ENCODE measurements at regions not wholly inside any gene's neighbourhood (a gene's known extent, or its start where the extent isn't known, plus 50 kb on each side); places are given as distances from the start of the nearest gene placed in this dataset.
"Not testable (repeated sequence)": the region's sequence is repeated elsewhere in the genome, so short reads cannot be mapped to it uniquely, and the experiment has no call there.

DNA sequence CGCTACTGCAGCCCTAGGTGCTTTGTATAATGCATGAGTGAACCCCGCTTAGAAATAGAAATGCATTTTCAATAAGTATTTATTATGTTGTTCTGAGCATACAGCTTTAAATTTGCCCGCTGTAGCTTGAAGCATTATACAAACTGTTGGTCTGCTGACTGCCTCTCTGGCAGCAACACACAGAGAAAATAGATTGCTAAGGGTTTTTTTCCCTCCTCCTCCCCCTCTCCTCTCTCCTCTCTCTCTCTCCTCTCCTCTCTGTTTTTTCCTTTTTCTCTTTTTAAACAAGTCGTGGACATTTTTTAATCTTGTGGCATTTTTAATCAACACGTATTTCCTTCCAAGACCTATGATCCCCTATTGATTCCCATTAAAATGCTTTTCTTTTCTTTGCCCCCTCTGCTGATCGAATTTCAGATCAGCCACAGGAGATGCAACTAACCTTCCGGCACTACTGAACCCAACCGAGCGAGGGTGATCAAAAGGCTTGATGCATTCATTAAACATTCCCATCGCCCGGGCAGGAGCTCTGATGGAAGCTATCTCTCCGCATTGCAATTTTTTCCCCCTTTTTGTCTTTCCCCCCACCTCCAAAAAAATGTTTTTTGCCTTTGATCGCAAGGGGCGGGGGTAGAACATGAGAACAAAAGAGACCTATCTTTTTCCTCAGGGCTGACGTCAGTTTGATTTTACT lies 90.7 kb upstream of the ARID1B start:
- peak overlapping the region; percentile 93 for H3K4me3 ChIP-seq (ENCODE audit: low read length)
- no peaks in the 10 kb centered on the region for H3K9me3 ChIP-seq (ENCODE audit: low read length)
- peaks cover 8% of the 10 kb centered on the region for H3K27me3 ChIP-seq (ENCODE audit: insufficient read depth, low read length)
- peaks cover 10% of the 10 kb centered on the region for H3K4me1 ChIP-seq (ENCODE audit: insufficient read depth, low read length)
- no peaks in the 10 kb centered on the region for H3K36me3 ChIP-seq (ENCODE audit: insufficient read depth, low read length)
- H2AFZ ChIP-seq (ENCODE audit: low read depth, low read length), result peak overlapping the region; percentile 93

DNA sequence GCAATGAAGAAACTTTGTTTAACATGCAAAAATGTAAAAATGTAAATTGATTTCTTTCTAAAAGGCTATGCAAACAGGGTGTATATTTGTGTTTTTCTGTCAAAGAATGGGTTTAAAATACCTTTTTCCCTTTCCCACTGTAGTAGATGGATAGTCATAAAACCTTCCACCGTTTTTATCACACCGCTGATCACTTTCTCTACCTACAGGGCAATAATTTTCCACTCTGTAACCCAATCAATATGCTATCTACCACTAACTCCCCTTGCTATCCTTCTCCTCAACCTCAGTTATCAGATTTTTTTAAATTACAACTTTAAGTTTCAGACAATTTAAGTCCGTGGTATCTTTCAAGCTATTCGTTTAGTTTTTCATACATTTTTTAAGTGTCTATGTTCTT lies 91.4 kb upstream of the ARID1B start:
- Histone ChIP-seq H3K27me3 (ENCODE audit: insufficient read depth, low read length) (peaks cover 6% of the 10 kb centered on the region), H3K4me1 (ENCODE audit: insufficient read depth, low read length) (peaks cover 10% of the 10 kb centered on the region), H2AFZ (ENCODE audit: low read depth, low read length) (peak overlapping the region; percentile 93), H3K36me3 (ENCODE audit: insufficient read depth, low read length) (no peaks in the 10 kb centered on the region), H3K9me3 (ENCODE audit: low read length) (no peaks in the 10 kb centered on the region), H3K4me3 (ENCODE audit: low read length) (peak overlapping the region; percentile 93)

GRCh38 chr6:156683821-156684220 lies 93.4 kb upstream of the ARID1B start:
- Histone ChIP-seq H3K4me1 (ENCODE audit: insufficient read depth, low read length) (peaks cover 10% of the 10 kb centered on the region), H3K4me3 (ENCODE audit: low read length) (no peak overlapping the region), H3K9me3 (ENCODE audit: low read length) (no peaks in the 10 kb centered on the region), H2AFZ (ENCODE audit: low read depth, low read length) (no peak overlapping the region), H3K27me3 (ENCODE audit: insufficient read depth, low read length) (no peaks in the 10 kb centered on the region), H3K36me3 (ENCODE audit: insufficient read depth, low read length) (no peaks in the 10 kb centered on the region)

DNA sequence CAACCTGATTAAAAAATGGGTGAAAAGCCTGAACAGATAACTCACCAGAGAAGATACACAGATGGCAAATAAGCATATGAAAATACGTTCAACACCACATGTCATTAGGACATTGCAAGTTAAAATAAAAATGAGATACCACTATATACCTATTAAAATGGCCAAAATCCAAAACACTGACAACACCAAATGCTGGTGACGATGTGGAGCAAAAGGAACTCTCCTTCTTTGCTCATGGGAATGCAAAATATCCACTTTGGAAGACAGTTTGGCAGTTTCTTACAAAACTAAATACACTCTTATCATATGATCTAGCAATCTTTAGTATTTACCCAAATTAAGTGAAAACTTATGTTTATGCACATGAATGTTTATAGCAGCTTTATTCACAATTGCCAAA lies 100.5 kb upstream of the ARID1B start:
- H3K27me3 ChIP-seq (ENCODE audit: insufficient read depth, low read length), result no peaks in the 10 kb centered on the region

DNA sequence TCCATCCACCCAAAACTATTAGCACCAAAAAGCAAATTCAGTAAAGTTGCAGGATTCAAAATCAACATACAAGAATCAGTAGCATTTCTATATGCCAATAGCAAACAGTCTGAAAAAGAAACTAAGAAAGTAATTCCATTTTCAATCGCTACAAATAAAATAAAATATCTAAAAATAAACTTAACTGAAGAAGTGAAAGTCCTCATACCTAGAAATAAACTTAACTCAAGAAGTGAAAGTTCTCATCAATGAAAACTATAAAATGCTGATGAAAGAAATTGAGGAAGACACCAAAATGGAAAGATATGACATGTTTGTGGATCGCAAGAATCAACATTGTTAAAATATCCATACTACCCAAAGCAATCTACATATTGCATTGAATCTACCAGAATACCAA lies 103.0 kb upstream of the ARID1B start:
- Histone ChIP-seq H3K9me3 (ENCODE audit: low read length) (no peaks in the 10 kb centered on the region), H3K4me1 (ENCODE audit: insufficient read depth, low read length) (no peaks in the 10 kb centered on the region), H3K27me3 (ENCODE audit: insufficient read depth, low read length) (no peaks in the 10 kb centered on the region), H3K36me3 (ENCODE audit: insufficient read depth, low read length) (no peaks in the 10 kb centered on the region), H3K4me3 (ENCODE audit: low read length) (no peak overlapping the region), H2AFZ (ENCODE audit: low read depth, low read length) (no peak overlapping the region)

More for the DNA sequence above, 100.5 kb upstream of the ARID1B start:
- no peaks in the 10 kb centered on the region for H3K4me1 ChIP-seq (ENCODE audit: insufficient read depth, low read length)
- no peak overlapping the region for H2AFZ ChIP-seq (ENCODE audit: low read depth, low read length)
- no peak overlapping the region for H3K4me3 ChIP-seq (ENCODE audit: low read length)
- no peaks in the 10 kb centered on the region for H3K36me3 ChIP-seq (ENCODE audit: insufficient read depth, low read length)
- H3K9me3 ChIP-seq (ENCODE audit: low read length), result no peaks in the 10 kb centered on the region

- H2AFZ ChIP-seq (ENCODE audit: low read depth, low read length); H3K36me3 ChIP-seq (ENCODE audit: insufficient read depth, low read length); H3K27me3 ChIP-seq (ENCODE audit: insufficient read depth, low read length); H3K9me3 ChIP-seq (ENCODE audit: low read length); H3K4me1 ChIP-seq (ENCODE audit: insufficient read depth, low read length); H3K4me3 ChIP-seq (ENCODE audit: low read length): not testable (repeated sequence)
Observed at GRCh38 chr6:156670097-156670496, 107.1 kb upstream of the ARID1B start.

DNA sequence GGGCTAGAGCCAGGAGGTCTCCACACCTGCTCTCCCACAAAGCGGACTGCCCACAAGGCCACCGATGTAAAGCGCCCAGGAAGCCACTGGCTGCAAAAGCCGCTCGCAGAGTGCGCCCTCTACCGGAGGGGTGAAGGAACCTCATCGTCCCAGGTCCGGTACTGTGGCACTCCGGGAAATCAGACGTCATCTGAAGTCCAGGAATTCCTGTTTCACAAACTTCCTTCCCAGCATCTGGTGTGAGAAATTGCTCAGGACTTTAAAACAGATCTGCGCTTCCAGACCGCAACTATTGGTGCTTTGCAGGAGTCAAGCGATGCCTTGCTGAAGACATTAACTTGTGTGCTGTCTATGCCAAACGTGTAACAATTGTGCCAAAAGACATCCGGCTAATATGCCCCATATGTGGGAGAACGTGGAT lies 115.1 kb upstream of the ARID1B start:
- Histone ChIP-seq H3K4me3 (ENCODE audit: low read length) (no peak overlapping the region), H2AFZ (ENCODE audit: low read depth, low read length) (no peak overlapping the region), H3K27me3 (ENCODE audit: insufficient read depth, low read length) (no peaks in the 10 kb centered on the region), H3K4me1 (ENCODE audit: insufficient read depth, low read length) (peaks cover 12% of the 10 kb centered on the region), H3K9me3 (ENCODE audit: low read length) (no peaks in the 10 kb centered on the region), H3K36me3 (ENCODE audit: insufficient read depth, low read length) (no peaks in the 10 kb centered on the region)

DNA sequence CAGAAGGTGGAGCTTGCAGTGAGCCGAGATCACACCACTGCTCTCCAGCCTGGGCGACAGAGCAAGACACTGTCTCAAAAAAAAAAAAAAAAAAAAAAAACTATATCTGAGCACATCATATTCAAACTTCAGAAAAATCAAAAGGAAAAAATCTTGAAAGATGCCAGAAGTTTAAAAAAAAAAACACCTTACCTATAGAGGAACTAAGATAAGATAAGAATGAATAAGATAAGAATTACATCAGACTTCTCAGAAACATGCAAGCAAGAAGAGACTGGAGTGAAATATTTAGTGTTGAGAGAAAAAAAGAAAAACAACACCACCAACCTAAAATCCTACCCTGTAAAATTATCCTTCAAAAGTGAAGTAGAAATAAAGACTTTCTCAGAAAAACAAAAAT lies 116.8 kb upstream of the ARID1B start:
- H2AFZ ChIP-seq (ENCODE audit: low read depth, low read length), result no peak overlapping the region

GRCh38 chr6:156659822-156660198 lies 117.4 kb upstream of the ARID1B start:
- H3K36me3 ChIP-seq (ENCODE audit: insufficient read depth, low read length), result no peaks in the 10 kb centered on the region
- H3K27me3 ChIP-seq (ENCODE audit: insufficient read depth, low read length), result no peaks in the 10 kb centered on the region
- no peaks in the 10 kb centered on the region for H3K9me3 ChIP-seq (ENCODE audit: low read length)
- peaks cover 12% of the 10 kb centered on the region for H3K4me1 ChIP-seq (ENCODE audit: insufficient read depth, low read length)
- H3K4me3 ChIP-seq (ENCODE audit: low read length), result no peak overlapping the region
- H2AFZ ChIP-seq (ENCODE audit: low read depth, low read length), result no peak overlapping the region

More for the DNA sequence above, 116.8 kb upstream of the ARID1B start:
- peaks cover 12% of the 10 kb centered on the region for H3K4me1 ChIP-seq (ENCODE audit: insufficient read depth, low read length)
- H3K27me3 ChIP-seq (ENCODE audit: insufficient read depth, low read length), result no peaks in the 10 kb centered on the region
- H3K9me3 ChIP-seq (ENCODE audit: low read length), result no peaks in the 10 kb centered on the region
- H3K36me3 ChIP-seq (ENCODE audit: insufficient read depth, low read length), result no peaks in the 10 kb centered on the region
- no peak overlapping the region for H3K4me3 ChIP-seq (ENCODE audit: low read length)

GRCh38 chr6:156658966-156659821 lies 118.0 kb upstream of the ARID1B start:
- H3K36me3 ChIP-seq (ENCODE audit: insufficient read depth, low read length), result no peaks in the 10 kb centered on the region
- no peak overlapping the region for H3K4me3 ChIP-seq (ENCODE audit: low read length)
- H3K4me1 ChIP-seq (ENCODE audit: insufficient read depth, low read length), result peaks cover 12% of the 10 kb centered on the region
- H3K27me3 ChIP-seq (ENCODE audit: insufficient read depth, low read length), result no peaks in the 10 kb centered on the region
- H2AFZ ChIP-seq (ENCODE audit: low read depth, low read length), result no peak overlapping the region
- no peaks in the 10 kb centered on the region for H3K9me3 ChIP-seq (ENCODE audit: low read length)

GRCh38 chr6:156658186-156658965 lies 118.8 kb upstream of the ARID1B start:
- Histone ChIP-seq H3K9me3 (ENCODE audit: low read length) (no peaks in the 10 kb centered on the region), H3K36me3 (ENCODE audit: insufficient read depth, low read length) (no peaks in the 10 kb centered on the region), H3K27me3 (ENCODE audit: insufficient read depth, low read length) (no peaks in the 10 kb centered on the region), H3K4me1 (ENCODE audit: insufficient read depth, low read length) (peaks cover 12% of the 10 kb centered on the region), H2AFZ (ENCODE audit: low read depth, low read length) (no peak overlapping the region), H3K4me3 (ENCODE audit: low read length) (no peak overlapping the region)

GRCh38 chr6:156657296-156657695 lies 119.9 kb upstream of the ARID1B start:
- H3K27me3 ChIP-seq (ENCODE audit: insufficient read depth, low read length), result no peaks in the 10 kb centered on the region
- H2AFZ ChIP-seq (ENCODE audit: low read depth, low read length), result no peak overlapping the region
- no peaks in the 10 kb centered on the region for H3K9me3 ChIP-seq (ENCODE audit: low read length)
- peaks cover 12% of the 10 kb centered on the region for H3K4me1 ChIP-seq (ENCODE audit: insufficient read depth, low read length)
- no peak overlapping the region for H3K4me3 ChIP-seq (ENCODE audit: low read length)
- H3K36me3 ChIP-seq (ENCODE audit: insufficient read depth, low read length), result no peaks in the 10 kb centered on the region
